CD4-positive, CD25-positive, alpha-beta regulatory T cell (primary cell): ENCODE measurements at regions not wholly inside any gene's neighbourhood (a gene's known extent, or its start where the extent isn't known, plus 50 kb on each side); places are given as distances from the start of the nearest gene placed in this dataset.
A peak's percentile ranks its signal among the peaks of the same experiment; 100 is the strongest.

ENCODE experiments used
- ATAC-seq, 2 donors: fragments of 150-1000 bp; cut with Tn5 transposase; one replicate each; pipeline ENCODE4 v1.10.0; 2021; ENCODE audit warnings: low read depth in 2 of 2, moderate number of reproducible peaks in 2 of 2, moderate library complexity in 1 of 2
- DNase-seq, 3 donors: peaks; one replicate each; pipeline versions ENCODE4 v3.0.0 to v3.0.0-alpha.2; 2012 to 2022; ENCODE audit warnings: mixed read lengths in 1 of 3
- H3K27ac ChIP-seq: one replicate; pipeline ENCODE4 v1.7.0; 2013; ENCODE audit warnings: mild to moderate bottlenecking, low read length; ENCODE audit not compliant: insufficient read depth, poor library complexity, severe bottlenecking
- H3K27me3 ChIP-seq: one replicate; pipeline ENCODE4 v1.7.0; 2013; ENCODE audit warnings: low read length; ENCODE audit not compliant: control insufficient read depth, insufficient read depth
- H3K36me3 ChIP-seq: one replicate; pipeline ENCODE4 v1.7.0; 2013; ENCODE audit warnings: mild to moderate bottlenecking, low read length, moderate library complexity; ENCODE audit not compliant: control insufficient read depth, insufficient read depth
- H3K4me1 ChIP-seq: 2 replicates; pipeline ENCODE4 v1.7.0; 2013; ENCODE audit warnings: mild to moderate bottlenecking, low read length; ENCODE audit not compliant: insufficient read depth, control insufficient read depth, poor library complexity, severe bottlenecking
- H3K4me3 ChIP-seq: one replicate; pipeline ENCODE4 v1.7.0; 2013; ENCODE audit warnings: low read depth, mild to moderate bottlenecking, low read length, moderate library complexity
- H3K9me3 ChIP-seq, 2 experiments: 1 replicate in 1 of 2; 2 replicates in 1 of 2; pipeline ENCODE4 v1.7.0; 2013; ENCODE audit warnings: low read length in 2 of 2, mild to moderate bottlenecking in 1 of 2, moderate library complexity in 1 of 2; ENCODE audit not compliant: control insufficient read depth in 2 of 2
- H3K27ac Mint-ChIP-seq, 3 donors: one replicate each; pipeline ENCODE4 v1.8.0; 2020 to 2022; ENCODE audit warnings: mild to moderate bottlenecking in 3 of 3, mixed read lengths in 3 of 3, moderate library complexity in 2 of 3
- H3K27me3 Mint-ChIP-seq: one replicate; pipeline ENCODE4 v1.8.0; 2022; ENCODE audit warnings: mild to moderate bottlenecking, mixed read lengths
- H3K36me3 Mint-ChIP-seq: one replicate; pipeline ENCODE4 v1.8.0; 2020; ENCODE audit warnings: mixed read lengths
- H3K4me1 Mint-ChIP-seq, 4 donors: one replicate each; pipeline ENCODE4 v1.8.0; 2020 to 2022; ENCODE audit warnings: mixed read lengths in 4 of 4, mild to moderate bottlenecking in 1 of 4
- H3K4me3 Mint-ChIP-seq, 4 donors: one replicate each; pipeline ENCODE4 v1.8.0; 2020 to 2022; ENCODE audit warnings: mild to moderate bottlenecking in 4 of 4, mixed read lengths in 4 of 4, moderate library complexity in 3 of 4
- H3K9me3 Mint-ChIP-seq, 7 donors: one replicate each; pipeline ENCODE4 v1.8.0; 2020 to 2022; ENCODE audit warnings: mixed read lengths in 7 of 7, mild to moderate bottlenecking in 3 of 7, moderate library complexity in 2 of 7

- Histone ChIP-seq H3K36me3 (no peaks in the 10 kb centered on the region), H3K27me3 (peaks cover 2% of the 10 kb centered on the region), H3K4me3 (no peak overlapping the region), H3K4me1 (no peaks in the 10 kb centered on the region), H3K9me3 (no peaks in the 10 kb centered on the region), H3K27ac (no peak overlapping the region)
- H3K9me3 Mint-ChIP-seq: peaks cover 0 to 2% (median 0%) of the 10 kb centered on the region in 7 donors
- no peak overlapping the region for H3K27ac Mint-ChIP-seq
- DNase-seq (no peak), ATAC-seq (no peak)
- no peaks in the 10 kb centered on the region for H3K4me1 Mint-ChIP-seq
- H3K27me3 Mint-ChIP-seq: peaks cover 15% of the 10 kb centered on the region
- H3K4me3 Mint-ChIP-seq: no peak overlapping the region
- no peaks in the 10 kb centered on the region for H3K36me3 Mint-ChIP-seq
Measured at GRCh38 chr11:120054753-120055045, 83.2 kb downstream of the TRIM29 start.

- no peak for DNase-seq
Measured at GRCh38 chr11:120054016-120054752, 83.7 kb downstream of the TRIM29 start.

GRCh38 chr11:120052196-120052775, 85.6 kb downstream of the TRIM29 start:
- Histone ChIP-seq H3K9me3 (peaks cover 5% of the 10 kb centered on the region in 2 experiments), H3K4me3 (no peak overlapping the region), H3K36me3 (no peaks in the 10 kb centered on the region), H3K27me3 (peaks cover 2% of the 10 kb centered on the region), H3K27ac (no peak overlapping the region), H3K4me1 (no peaks in the 10 kb centered on the region)
- H3K4me3 Mint-ChIP-seq: no peak overlapping the region
- DNase-seq: no peak
- no peaks in the 10 kb centered on the region for H3K36me3 Mint-ChIP-seq
- ATAC-seq: no peak
- peaks cover 0 to 8% (median 2%) of the 10 kb centered on the region in 7 donors for H3K9me3 Mint-ChIP-seq
- H3K4me1 Mint-ChIP-seq: no peaks in the 10 kb centered on the region
- peak overlapping the region in 1 of 3 donors; percentile 56 for H3K27ac Mint-ChIP-seq
- peaks cover 9% of the 10 kb centered on the region for H3K27me3 Mint-ChIP-seq

More at GRCh38 chr11:120054016-120054752, 83.7 kb downstream of the TRIM29 start:
- Mint-ChIP-seq H3K4me3 (no peak overlapping the region), H3K36me3 (no peaks in the 10 kb centered on the region), H3K27ac (no peak overlapping the region), H3K27me3 (peaks cover 14% of the 10 kb centered on the region), H3K9me3 (peaks cover 0 to 2% (median 0%) of the 10 kb centered on the region in 7 donors), H3K4me1 (no peaks in the 10 kb centered on the region)
- Histone ChIP-seq H3K9me3 (no peaks in the 10 kb centered on the region), H3K4me1 (no peaks in the 10 kb centered on the region), H3K36me3 (no peaks in the 10 kb centered on the region), H3K27ac (no peak overlapping the region), H3K4me3 (no peak overlapping the region), H3K27me3 (peaks cover 2% of the 10 kb centered on the region)
- no peak for ATAC-seq

GRCh38 chr11:120044011-120044675, 93.8 kb downstream of the TRIM29 start:
- DNase-seq (no peak), ATAC-seq (no peak)
- Mint-ChIP-seq H3K4me1 (no peaks in the 10 kb centered on the region), H3K4me3 (no peak overlapping the region), H3K36me3 (no peaks in the 10 kb centered on the region), H3K9me3 (peaks cover 0 to 22% (median 11%) of the 10 kb centered on the region in 7 donors), H3K27ac (peak overlapping the region in 1 of 3 donors; percentile 39), H3K27me3 (peaks cover 7% of the 10 kb centered on the region)
- no peaks in the 10 kb centered on the region for H3K27me3 ChIP-seq
- H3K27ac ChIP-seq: no peak overlapping the region
- H3K4me3 ChIP-seq: no peak overlapping the region
- H3K36me3 ChIP-seq: no peaks in the 10 kb centered on the region
- no peaks in the 10 kb centered on the region for H3K4me1 ChIP-seq
- H3K9me3 ChIP-seq: peaks cover 5% of the 10 kb centered on the region in 2 experiments

GRCh38 chr11:120043328-120043945, 94.5 kb downstream of the TRIM29 start:
- Mint-ChIP-seq H3K4me1 (no peaks in the 10 kb centered on the region), H3K4me3 (no peak overlapping the region), H3K27ac (no peak overlapping the region), H3K9me3 (peaks cover 0 to 22% (median 11%) of the 10 kb centered on the region in 7 donors), H3K27me3 (peaks cover 7% of the 10 kb centered on the region), H3K36me3 (no peaks in the 10 kb centered on the region)
- no peaks in the 10 kb centered on the region for H3K4me1 ChIP-seq
- ATAC-seq (no peak), DNase-seq (no peak)
- H3K9me3 ChIP-seq: peaks cover 5% of the 10 kb centered on the region in 2 experiments
- no peaks in the 10 kb centered on the region for H3K27me3 ChIP-seq
- no peak overlapping the region for H3K4me3 ChIP-seq
- no peak overlapping the region for H3K27ac ChIP-seq
- no peaks in the 10 kb centered on the region for H3K36me3 ChIP-seq

GRCh38 chr11:120041625-120042024, 96.3 kb downstream of the TRIM29 start:
- Mint-ChIP-seq H3K4me3 (no peak overlapping the region), H3K4me1 (no peaks in the 10 kb centered on the region), H3K27me3 (peaks cover 7% of the 10 kb centered on the region), H3K9me3 (peaks cover 0 to 10% (median 6%) of the 10 kb centered on the region in 7 donors), H3K27ac (no peak overlapping the region), H3K36me3 (no peaks in the 10 kb centered on the region)
- no peaks in the 10 kb centered on the region for H3K27me3 ChIP-seq
- peaks cover 0 to 3% of the 10 kb centered on the region in 2 experiments for H3K9me3 ChIP-seq
- H3K36me3 ChIP-seq: no peaks in the 10 kb centered on the region
- H3K4me3 ChIP-seq: no peak overlapping the region
- no peak overlapping the region for H3K27ac ChIP-seq
- DNase-seq (no peak), ATAC-seq (no peak)
- H3K4me1 ChIP-seq: no peaks in the 10 kb centered on the region

- no peak overlapping the region for H3K27ac Mint-ChIP-seq
- H3K36me3 Mint-ChIP-seq: no peaks in the 10 kb centered on the region
- peaks cover 0 to 3% of the 10 kb centered on the region in 2 experiments for H3K9me3 ChIP-seq
- no peak for DNase-seq
- H3K27me3 Mint-ChIP-seq: peaks cover 7% of the 10 kb centered on the region
- peaks cover 0 to 5% (median 0%) of the 10 kb centered on the region in 7 donors for H3K9me3 Mint-ChIP-seq
- H3K27ac ChIP-seq: no peak overlapping the region
- ATAC-seq: no peak
- no peaks in the 10 kb centered on the region for H3K4me1 ChIP-seq
- no peak overlapping the region for H3K4me3 ChIP-seq
- H3K36me3 ChIP-seq: no peaks in the 10 kb centered on the region
- H3K27me3 ChIP-seq: no peaks in the 10 kb centered on the region
- H3K4me3 Mint-ChIP-seq: no peak overlapping the region
- H3K4me1 Mint-ChIP-seq: no peaks in the 10 kb centered on the region
Measured at GRCh38 chr11:120040151-120040840, 97.6 kb downstream of the TRIM29 start.
